ENCODE measurements at regions not wholly inside any gene's neighbourhood (a gene's known extent, or its start where the extent isn't known, plus 50 kb on each side); places are given as distances from the start of the nearest gene placed in this dataset.

GRCh38 chr6:2566048-2566447, 184.7 kb downstream of the MYLK4 start:
- H3K4me1 ChIP-seq (ENCODE audit: control insufficient read depth in 1 of 2, insufficient read depth in 2 of 2, low read length in 2 of 2): no peaks in the 10 kb centered on the region
- DNase-seq (ENCODE audit: low read depth, low spot score): no peak
- BruUV-seq (replicated peaks): no TSS peak
- intact Hi-C loops (cut with micrococcal nuclease): no loop called here
- ATAC-seq: no peak
- no peak overlapping the region for H3K9ac ChIP-seq (ENCODE audit: low read length)
- no peaks in the 10 kb centered on the region for H3K27me3 ChIP-seq (ENCODE audit: insufficient read depth, low read length)
- no peak overlapping the region for H2AFZ ChIP-seq (ENCODE audit: low read depth, low read length, poor library complexity, severe bottlenecking)
- ChIA-PET RAD21 (ENCODE audit: low non-redundant PET in 1 of 2, low total read pairs in 2 of 2, uncharacterized antibody in 2 of 2, unreplicated experiment in 2 of 2) (no interaction called here), CTCF (no interaction called here), POLR2A (no interaction called here)
- H3K27ac ChIP-seq (ENCODE audit: low read depth, low read length): no peak overlapping the region
- H3K9me3 ChIP-seq (ENCODE audit: control insufficient read depth in 1 of 2, insufficient read depth in 1 of 2, low read depth in 1 of 2, low read length in 2 of 2): no peaks in the 10 kb centered on the region
- no peaks in the 10 kb centered on the region for H4K20me1 ChIP-seq (ENCODE audit: insufficient read depth)
- TF ChIP-seq EZH2phosphoT487 (IDR thresholded peaks at IDR 0.05; ENCODE audit: borderline replicate concordance): no peak
- TF ChIP-seq CEBPB (IDR thresholded peaks at IDR 0.05; ENCODE audit: low read depth): no peak
- no peak for TF ChIP-seq SP1 (IDR thresholded peaks at IDR 0.05; ENCODE audit: low read depth)
- no peak for TF ChIP-seq SRF (IDR thresholded peaks at IDR 0.05; ENCODE audit: low read depth)
- no peak for TF ChIP-seq ZFX (IDR thresholded peaks at IDR 0.05)
- no peak for TF ChIP-seq ELF1 (IDR thresholded peaks at IDR 0.05; ENCODE audit: borderline replicate concordance, low read depth)
- TF ChIP-seq, protein P1, sequence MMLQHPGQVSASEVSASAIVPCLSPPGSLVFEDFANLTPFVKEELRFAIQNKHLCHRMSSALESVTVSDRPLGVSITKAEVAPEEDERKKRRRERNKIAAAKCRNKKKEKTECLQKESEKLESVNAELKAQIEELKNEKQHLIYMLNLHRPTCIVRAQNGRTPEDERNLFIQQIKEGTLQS (IDR thresholded peaks at IDR 0.05): no peak
- TF ChIP-seq, protein P2, sequence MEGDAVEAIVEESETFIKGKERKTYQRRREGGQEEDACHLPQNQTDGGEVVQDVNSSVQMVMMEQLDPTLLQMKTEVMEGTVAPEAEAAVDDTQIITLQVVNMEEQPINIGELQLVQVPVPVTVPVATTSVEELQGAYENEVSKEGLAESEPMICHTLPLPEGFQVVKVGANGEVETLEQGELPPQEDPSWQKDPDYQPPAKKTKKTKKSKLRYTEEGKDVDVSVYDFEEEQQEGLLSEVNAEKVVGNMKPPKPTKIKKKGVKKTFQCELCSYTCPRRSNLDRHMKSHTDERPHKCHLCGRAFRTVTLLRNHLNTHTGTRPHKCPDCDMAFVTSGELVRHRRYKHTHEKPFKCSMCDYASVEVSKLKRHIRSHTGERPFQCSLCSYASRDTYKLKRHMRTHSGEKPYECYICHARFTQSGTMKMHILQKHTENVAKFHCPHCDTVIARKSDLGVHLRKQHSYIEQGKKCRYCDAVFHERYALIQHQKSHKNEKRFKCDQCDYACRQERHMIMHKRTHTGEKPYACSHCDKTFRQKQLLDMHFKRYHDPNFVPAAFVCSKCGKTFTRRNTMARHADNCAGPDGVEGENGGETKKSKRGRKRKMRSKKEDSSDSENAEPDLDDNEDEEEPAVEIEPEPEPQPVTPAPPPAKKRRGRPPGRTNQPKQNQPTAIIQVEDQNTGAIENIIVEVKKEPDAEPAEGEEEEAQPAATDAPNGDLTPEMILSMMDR (IDR thresholded peaks at IDR 0.05 in 2 of 3, conservative IDR thresholded peaks at IDR 0.05 in 1 of 3; ENCODE audit: borderline replicate concordance in 1 of 3, insufficient read depth in 1 of 3, low read depth in 2 of 3, low read length in 2 of 3): no peak
- TF ChIP-seq POLR2AphosphoS5 (IDR thresholded peaks at IDR 0.05; ENCODE audit: low read depth, low read length): no peak
- H3K36me3 ChIP-seq (ENCODE audit: control insufficient read depth in 1 of 2, insufficient read depth in 2 of 2, low read length in 2 of 2): no peaks in the 10 kb centered on the region
- H3K9me2 ChIP-seq (ENCODE audit: insufficient read depth): no peaks in the 10 kb centered on the region
- H3K4me3 ChIP-seq (replicated peaks in 1 of 2; ENCODE audit: low read depth in 1 of 2, low read length in 2 of 2): no peak overlapping the region
- H3K79me2 ChIP-seq (ENCODE audit: insufficient read depth, low read length): no peaks in the 10 kb centered on the region
- no peak overlapping the region for H3K4me2 ChIP-seq (ENCODE audit: low read length)

GRCh38 chr6:2565499-2565898, 185.2 kb downstream of the MYLK4 start:
- no peak for TF ChIP-seq TCF7L2 (IDR thresholded peaks at IDR 0.05; ENCODE audit: borderline replicate concordance, extremely low read depth, insufficient read depth, insufficient read length)
- TF ChIP-seq JUND (IDR thresholded peaks at IDR 0.05): no peak
- TF ChIP-seq EZH2phosphoT487 (IDR thresholded peaks at IDR 0.05; ENCODE audit: borderline replicate concordance): no peak
- no peak for TF ChIP-seq SRF (IDR thresholded peaks at IDR 0.05; ENCODE audit: low read depth)
- TF ChIP-seq FOSL1 (IDR thresholded peaks at IDR 0.05; ENCODE audit: low read depth): no peak
- TF ChIP-seq EZH2 (IDR thresholded peaks at IDR 0.05): no peak
- TF ChIP-seq EGR1 (IDR thresholded peaks at IDR 0.05; ENCODE audit: low read depth): no peak
- TF ChIP-seq POLR2AphosphoS5 (IDR thresholded peaks at IDR 0.05; ENCODE audit: low read depth, low read length): no peak
- no peak for TF ChIP-seq RAD21 (IDR thresholded peaks at IDR 0.05; ENCODE audit: low read depth)
- no peak for TF ChIP-seq ZFX (IDR thresholded peaks at IDR 0.05)
- TF ChIP-seq, protein P1 (IDR thresholded peaks at IDR 0.05): no peak
- TF ChIP-seq, protein P2 (IDR thresholded peaks at IDR 0.05 in 2 of 3, conservative IDR thresholded peaks at IDR 0.05 in 1 of 3; ENCODE audit: borderline replicate concordance in 1 of 3, insufficient read depth in 1 of 3, low read depth in 2 of 3, low read length in 2 of 3): no peak
- TF ChIP-seq POLR2A (IDR thresholded peaks at IDR 0.05; ENCODE audit: borderline replicate concordance, extremely low read depth, insufficient read depth, insufficient read length): no peak
- no peak for TF ChIP-seq ZNF274 (IDR thresholded peaks at IDR 0.05; ENCODE audit: low read depth, low read length)
- H3K36me3 ChIP-seq (ENCODE audit: control insufficient read depth in 1 of 2, insufficient read depth in 2 of 2, low read length in 2 of 2): no peaks in the 10 kb centered on the region
- ChIA-PET RAD21 (ENCODE audit: low non-redundant PET in 1 of 2, low total read pairs in 2 of 2, uncharacterized antibody in 2 of 2, unreplicated experiment in 2 of 2) (no interaction called here), CTCF (no interaction called here), POLR2A (no interaction called here)
- no peaks in the 10 kb centered on the region for H3K9me3 ChIP-seq (ENCODE audit: control insufficient read depth in 1 of 2, insufficient read depth in 1 of 2, low read depth in 1 of 2, low read length in 2 of 2)
- no peak for DNase-seq (ENCODE audit: low read depth, low spot score)
- H3K27me3 ChIP-seq (ENCODE audit: insufficient read depth, low read length): no peaks in the 10 kb centered on the region
- ATAC-seq: no peak
- no peak overlapping the region for H2AFZ ChIP-seq (ENCODE audit: low read depth, low read length, poor library complexity, severe bottlenecking)
- no peak overlapping the region for H3K27ac ChIP-seq (ENCODE audit: low read depth, low read length)
- no peaks in the 10 kb centered on the region for H4K20me1 ChIP-seq (ENCODE audit: insufficient read depth)
- H3K9me2 ChIP-seq (ENCODE audit: insufficient read depth): no peaks in the 10 kb centered on the region
- H3K4me2 ChIP-seq (ENCODE audit: low read length): no peak overlapping the region
- no peaks in the 10 kb centered on the region for H3K4me1 ChIP-seq (ENCODE audit: control insufficient read depth in 1 of 2, insufficient read depth in 2 of 2, low read length in 2 of 2)
- H3K4me3 ChIP-seq (replicated peaks in 1 of 2; ENCODE audit: low read depth in 1 of 2, low read length in 2 of 2): no peak overlapping the region
- intact Hi-C loops (cut with micrococcal nuclease): no loop called here
- H3K79me2 ChIP-seq (ENCODE audit: insufficient read depth, low read length): no peaks in the 10 kb centered on the region
- no peak overlapping the region for H3K9ac ChIP-seq (ENCODE audit: low read length)
- BruUV-seq (replicated peaks): no TSS peak

All from HCT116 (cell line).